Mesendoderm (in vitro differentiated cells): ENCODE measurements at regions not wholly inside any gene's neighbourhood (a gene's known extent, or its start where the extent isn't known, plus 50 kb on each side); places are given as distances from the start of the nearest gene placed in this dataset.
A peak's percentile ranks its signal among the peaks of the same experiment; 100 is the strongest.

Experiments
- DNase-seq: peaks from one replicate; pipeline ENCODE4 v3.0.0; 2013
- H2AK5ac ChIP-seq: 2 replicates; pipeline ENCODE4 v1.6.1; 2013; ENCODE audit warnings: low read length, inconsistent platforms
- H2BK120ac ChIP-seq: 2 replicates; pipeline ENCODE4 v1.6.1; 2013; ENCODE audit warnings: low read depth, mild to moderate bottlenecking, low read length, moderate library complexity, mixed read lengths
- H2BK15ac ChIP-seq: replicated peaks from 2 replicates; pipeline ENCODE4 v1.6.1; 2013; ENCODE audit warnings: low read depth, mild to moderate bottlenecking, moderate library complexity
- H2BK5ac ChIP-seq: 2 replicates; pipeline ENCODE4 v1.6.1; 2013; ENCODE audit warnings: low read length, inconsistent platforms
- H3K18ac ChIP-seq: 2 replicates; pipeline ENCODE4 v1.6.1; 2013; ENCODE audit warnings: mild to moderate bottlenecking, low read length, mixed read lengths
- H3K23ac ChIP-seq: one replicate; pipeline ENCODE4 v1.6.1; 2013; ENCODE audit warnings: low read length
- H3K27ac ChIP-seq: 2 replicates; pipeline ENCODE4 v1.5.1; 2013; ENCODE audit warnings: low read depth, mild to moderate bottlenecking, inconsistent platforms, low read length, moderate library complexity
- H3K27me3 ChIP-seq: 2 replicates; pipeline ENCODE4 v1.6.1; 2013; ENCODE audit warnings: low read length, control low read depth, mild to moderate bottlenecking, inconsistent platforms; ENCODE audit not compliant: insufficient read depth, poor library complexity
- H3K36me3 ChIP-seq: 2 replicates; pipeline ENCODE4 v1.6.1; 2013; ENCODE audit warnings: low read length, inconsistent platforms; ENCODE audit not compliant: control insufficient read depth, insufficient read depth
- H3K4ac ChIP-seq: one replicate; pipeline ENCODE4 v1.6.1; 2013; ENCODE audit warnings: low read depth, mild to moderate bottlenecking, low read length, moderate library complexity
- H3K4me1 ChIP-seq: 2 replicates; pipeline ENCODE4 v1.6.1; 2013; ENCODE audit warnings: low read depth, low read length, inconsistent platforms; ENCODE audit not compliant: control insufficient read depth
- H3K4me2 ChIP-seq: 2 replicates; pipeline ENCODE4 v1.6.1; 2013; ENCODE audit warnings: low read length
- H3K4me3 ChIP-seq: 2 replicates; pipeline ENCODE4 v1.5.1; 2013; ENCODE audit warnings: mild to moderate bottlenecking, low read length
- H3K56ac ChIP-seq: one replicate; pipeline ENCODE4 v1.6.1; 2013; ENCODE audit warnings: low read length
- H3K79me1 ChIP-seq: 2 replicates; pipeline ENCODE4 v1.6.1; 2013; ENCODE audit warnings: low read length, inconsistent platforms
- H3K79me2 ChIP-seq: 2 replicates; pipeline ENCODE4 v1.6.1; 2013; ENCODE audit warnings: mild to moderate bottlenecking, low read length; ENCODE audit not compliant: control insufficient read depth, insufficient read depth
- H3K9ac ChIP-seq: 2 replicates; pipeline ENCODE4 v1.6.1; 2013; ENCODE audit warnings: low read length, inconsistent platforms
- H4K5ac ChIP-seq: one replicate; pipeline ENCODE4 v1.6.1; 2013; ENCODE audit warnings: low read length
- H4K8ac ChIP-seq: one replicate; pipeline ENCODE4 v1.6.1; 2013; ENCODE audit warnings: low read depth, mild to moderate bottlenecking, control low read depth, low read length, moderate library complexity
- WGBS: extraction: QIAGEN DNeasy Blood & Tissue Kit; methylation state at CpG from one replicate; pipeline ENCODE4 v1.1.7; 2013; ENCODE audit warnings: low lambda C conversion rate, missing lambda C conversion rate; ENCODE audit not compliant: insufficient coverage; ENCODE audit errors: extremely low coverage; 5-methylcytosine and 5-hydroxymethylcytosine counted together

DNA sequence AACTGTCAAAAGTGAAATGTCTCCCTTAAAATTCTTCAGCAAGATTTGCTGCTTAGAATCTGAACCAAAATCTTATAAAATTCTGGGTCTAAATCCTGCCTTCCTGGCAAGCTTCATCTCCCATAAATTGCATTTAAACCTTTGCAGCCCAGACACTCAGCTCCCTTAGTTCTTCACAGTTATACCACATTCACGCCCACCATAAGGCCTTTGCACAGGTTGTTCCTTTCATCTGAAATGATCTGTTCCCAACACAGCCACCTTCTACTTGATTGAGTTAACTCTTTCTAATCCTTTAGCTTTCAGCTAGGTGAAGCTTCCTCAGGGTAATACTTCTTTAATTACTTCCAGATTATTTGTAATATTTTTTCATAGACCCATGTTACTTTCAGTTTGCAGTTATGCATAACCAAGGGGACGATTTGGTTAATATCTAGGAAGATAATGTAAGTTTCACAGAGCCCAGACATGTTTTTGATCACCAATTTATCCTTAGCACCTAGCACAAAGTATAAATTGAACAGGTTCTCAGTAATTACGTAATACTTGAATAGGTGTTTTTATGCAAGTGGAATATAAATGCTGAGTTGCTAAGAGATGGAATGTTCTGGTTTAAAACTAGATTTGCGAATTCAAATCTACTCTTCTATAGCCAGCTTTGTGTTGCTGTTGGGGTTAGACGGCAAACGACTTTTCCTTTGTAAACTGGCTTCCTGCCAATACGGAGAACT, 779.7 kb upstream of the PKDCC start:
- H2AK5ac ChIP-seq = no peak overlapping the region
- DNase-seq = no peak
- no peak overlapping the region for H3K9ac ChIP-seq
- H2BK15ac ChIP-seq = no peak overlapping the region
- no peaks in the 10 kb centered on the region for H3K36me3 ChIP-seq
- no peak overlapping the region for H3K27ac ChIP-seq
- no peaks in the 10 kb centered on the region for H3K4me1 ChIP-seq
- no peak overlapping the region for H3K56ac ChIP-seq
- no CpG with 5 or more reads among the region's 7 CpGs for WGBS
- H3K4ac ChIP-seq = no peak overlapping the region
- H3K79me2 ChIP-seq = no peaks in the 10 kb centered on the region
- H3K4me3 ChIP-seq = no peak overlapping the region
- no peaks in the 10 kb centered on the region for H3K27me3 ChIP-seq
- no peak overlapping the region for H4K5ac ChIP-seq
- H2BK5ac ChIP-seq = no peak overlapping the region
- no peak overlapping the region for H3K18ac ChIP-seq
- H3K23ac ChIP-seq = no peak overlapping the region
- H2BK120ac ChIP-seq = no peak overlapping the region
- H3K4me2 ChIP-seq = no peak overlapping the region
- H3K79me1 ChIP-seq = no peaks in the 10 kb centered on the region
- no peak overlapping the region for H4K8ac ChIP-seq

DNA sequence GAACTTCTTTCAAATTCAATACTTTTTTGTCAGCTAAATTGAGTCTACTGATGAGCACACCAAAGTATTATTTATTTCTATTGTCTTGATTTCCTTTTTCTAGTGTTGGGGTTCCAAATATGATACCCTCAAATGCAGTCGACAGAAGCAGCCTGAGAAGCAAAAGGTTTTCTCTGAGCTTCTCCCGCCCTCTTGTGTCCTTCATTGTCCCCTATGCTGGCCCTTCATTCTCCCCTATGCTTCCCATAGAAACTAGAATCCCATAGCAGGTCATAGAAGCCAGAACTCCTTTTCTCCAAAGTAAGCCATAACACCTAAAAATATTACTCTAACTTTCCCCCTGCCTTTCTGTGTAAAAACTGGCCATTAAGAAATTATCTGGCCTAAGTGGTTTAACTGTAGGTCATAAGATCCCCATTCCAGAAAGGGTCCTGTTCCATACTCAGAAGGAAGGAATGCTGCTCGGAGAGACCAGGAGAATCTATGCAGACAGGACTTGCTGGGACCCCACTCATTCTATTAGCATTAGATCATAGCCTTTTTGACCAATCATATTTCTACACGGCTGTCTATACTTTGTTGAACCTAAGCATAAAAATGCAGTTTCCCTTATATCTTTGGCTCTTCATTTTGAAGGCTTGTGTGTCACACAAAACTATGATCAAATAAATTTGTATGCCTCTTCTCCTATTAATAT, 764.6 kb upstream of the PKDCC start:
- H3K4ac ChIP-seq = no peak overlapping the region
- no peak overlapping the region for H2BK120ac ChIP-seq
- H3K79me1 ChIP-seq = no peaks in the 10 kb centered on the region
- no peak overlapping the region for H2BK15ac ChIP-seq
- no peak overlapping the region for H2BK5ac ChIP-seq
- H3K4me1 ChIP-seq = no peaks in the 10 kb centered on the region
- no peak overlapping the region for H3K9ac ChIP-seq
- H3K27me3 ChIP-seq = no peaks in the 10 kb centered on the region
- H2AK5ac ChIP-seq = no peak overlapping the region
- peak; percentile 78 for DNase-seq
- H3K79me2 ChIP-seq = no peaks in the 10 kb centered on the region
- H3K4me2 ChIP-seq = no peak overlapping the region
- no CpG with 5 or more reads among the region's 4 CpGs for WGBS
- H3K56ac ChIP-seq = no peak overlapping the region
- H4K8ac ChIP-seq = no peak overlapping the region
- no peaks in the 10 kb centered on the region for H3K36me3 ChIP-seq
- no peak overlapping the region for H4K5ac ChIP-seq
- H3K23ac ChIP-seq = no peak overlapping the region
- H3K4me3 ChIP-seq = no peak overlapping the region
- H3K18ac ChIP-seq = no peak overlapping the region
- no peak overlapping the region for H3K27ac ChIP-seq

DNA sequence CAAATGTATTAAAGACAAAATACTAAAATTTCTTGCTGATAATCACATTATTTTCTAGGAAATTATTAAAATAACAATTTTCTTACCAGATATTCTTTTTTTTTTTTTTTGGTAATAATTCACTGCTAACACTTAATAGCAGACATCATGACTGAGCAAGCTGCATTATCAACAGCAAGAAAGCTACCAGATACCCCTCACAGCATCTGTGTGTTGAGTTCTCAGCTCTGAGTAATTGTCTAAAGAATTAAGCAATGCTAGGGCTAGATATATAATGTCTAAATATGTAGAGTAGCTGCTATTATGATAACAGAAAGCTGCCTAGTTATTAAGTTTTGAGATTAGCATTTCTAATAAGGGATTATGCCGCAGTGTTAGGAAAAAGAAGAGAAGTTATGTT, 754.3 kb upstream of the PKDCC start:
- no peaks in the 10 kb centered on the region for H3K27me3 ChIP-seq
- no peaks in the 10 kb centered on the region for H3K36me3 ChIP-seq
- H3K56ac ChIP-seq = no peak overlapping the region
- H4K8ac ChIP-seq = no peak overlapping the region
- no peak overlapping the region for H2AK5ac ChIP-seq
- no peaks in the 10 kb centered on the region for H3K79me2 ChIP-seq
- no peak overlapping the region for H4K5ac ChIP-seq
- no peak overlapping the region for H3K18ac ChIP-seq
- H3K27ac ChIP-seq = no peak overlapping the region
- H3K4me3 ChIP-seq = no peak overlapping the region
- H3K23ac ChIP-seq = no peak overlapping the region
- H3K9ac ChIP-seq = no peak overlapping the region
- no peak overlapping the region for H3K4me2 ChIP-seq
- DNase-seq = no peak
- WGBS = no CpG with 5 or more reads among the region's 1 CpG
- H3K79me1 ChIP-seq = no peaks in the 10 kb centered on the region
- no peak overlapping the region for H2BK120ac ChIP-seq
- no peak overlapping the region for H3K4ac ChIP-seq
- no peaks in the 10 kb centered on the region for H3K4me1 ChIP-seq
- H2BK15ac ChIP-seq = no peak overlapping the region
- H2BK5ac ChIP-seq = no peak overlapping the region

DNA sequence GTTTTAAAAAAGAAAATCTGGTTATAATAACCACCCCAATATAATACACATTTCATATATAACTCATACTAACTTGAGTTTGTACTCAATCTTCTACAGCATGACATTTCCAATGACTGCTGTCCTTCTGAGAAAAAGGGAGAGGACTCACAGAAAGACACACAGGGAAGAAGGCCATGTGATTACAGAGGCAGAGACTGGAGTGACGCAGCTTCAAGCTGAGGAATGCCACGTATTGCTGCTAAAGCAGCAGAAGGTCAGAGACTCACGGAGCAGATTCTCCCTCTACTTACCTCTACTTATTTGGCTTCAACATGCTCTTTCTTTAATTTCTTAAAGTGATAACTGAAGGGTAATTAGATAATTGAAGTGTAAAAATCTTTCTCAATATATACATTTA, 753.5 kb upstream of the PKDCC start:
- H2BK5ac ChIP-seq = no peak overlapping the region
- DNase-seq = peak; percentile 61
- H3K36me3 ChIP-seq = no peaks in the 10 kb centered on the region
- no peak overlapping the region for H4K8ac ChIP-seq
- H3K4me1 ChIP-seq = no peaks in the 10 kb centered on the region
- H4K5ac ChIP-seq = no peak overlapping the region
- H3K9ac ChIP-seq = no peak overlapping the region
- H3K79me1 ChIP-seq = no peaks in the 10 kb centered on the region
- no peak overlapping the region for H3K23ac ChIP-seq
- no CpG with 5 or more reads among the region's 3 CpGs for WGBS
- no peak overlapping the region for H3K4ac ChIP-seq
- H3K27ac ChIP-seq = no peak overlapping the region
- no peak overlapping the region for H3K4me3 ChIP-seq
- H2AK5ac ChIP-seq = no peak overlapping the region
- no peak overlapping the region for H3K4me2 ChIP-seq
- H3K79me2 ChIP-seq = no peaks in the 10 kb centered on the region
- H3K27me3 ChIP-seq = no peaks in the 10 kb centered on the region
- H3K18ac ChIP-seq = no peak overlapping the region
- H3K56ac ChIP-seq = no peak overlapping the region
- no peak overlapping the region for H2BK120ac ChIP-seq
- H2BK15ac ChIP-seq = no peak overlapping the region

DNA sequence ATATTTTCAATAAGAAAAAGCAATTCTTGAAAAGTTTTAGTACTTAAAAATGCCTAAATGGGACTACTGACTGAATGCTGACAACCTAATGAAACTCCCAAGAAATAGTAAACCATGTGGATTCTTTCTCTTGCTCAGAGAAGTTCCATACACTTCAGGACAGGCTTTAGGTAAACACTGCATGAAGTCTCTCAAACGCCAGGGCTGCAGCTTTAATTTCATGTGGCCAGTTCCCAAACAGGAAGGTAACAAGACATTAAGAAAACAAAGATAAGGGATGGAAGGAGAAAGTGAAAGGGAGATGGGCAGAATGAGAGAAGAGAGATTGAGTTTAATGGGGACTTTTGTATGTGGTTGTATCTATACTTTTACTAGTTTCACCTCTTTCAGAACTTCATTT, 734.7 kb upstream of the PKDCC start:
- H3K9ac ChIP-seq = no peak overlapping the region
- no CpG with 5 or more reads among the region's 1 CpG for WGBS
- no peak overlapping the region for H3K56ac ChIP-seq
- no peaks in the 10 kb centered on the region for H3K36me3 ChIP-seq
- no peak overlapping the region for H3K27ac ChIP-seq
- H3K23ac ChIP-seq = no peak overlapping the region
- no peak overlapping the region for H3K4me2 ChIP-seq
- no peak overlapping the region for H3K4me3 ChIP-seq
- no peak overlapping the region for H3K4ac ChIP-seq
- no peak overlapping the region for H3K18ac ChIP-seq
- no peaks in the 10 kb centered on the region for H3K79me1 ChIP-seq
- no peak for DNase-seq
- no peaks in the 10 kb centered on the region for H3K27me3 ChIP-seq
- no peak overlapping the region for H2AK5ac ChIP-seq
- H2BK120ac ChIP-seq = no peak overlapping the region
- no peak overlapping the region for H4K5ac ChIP-seq
- no peak overlapping the region for H2BK5ac ChIP-seq
- no peaks in the 10 kb centered on the region for H3K79me2 ChIP-seq
- H3K4me1 ChIP-seq = no peaks in the 10 kb centered on the region
- H2BK15ac ChIP-seq = no peak overlapping the region
- no peak overlapping the region for H4K8ac ChIP-seq
